CD4-positive, alpha-beta T cell treated with Interleukin-15 for 1 hour (primary cell): ENCODE measurements at regions not wholly inside any gene's neighbourhood (a gene's known extent, or its start where the extent isn't known, plus 50 kb on each side); places are given as distances from the start of the nearest gene placed in this dataset.
"Not testable (repeated sequence)": the region's sequence is repeated elsewhere in the genome, so short reads cannot be mapped to it uniquely, and the experiment has no call there.

ENCODE experiments used
- DNase-seq: peaks from one replicate; pipeline ENCODE4 v3.0.0-alpha.2; 2020

DNA sequence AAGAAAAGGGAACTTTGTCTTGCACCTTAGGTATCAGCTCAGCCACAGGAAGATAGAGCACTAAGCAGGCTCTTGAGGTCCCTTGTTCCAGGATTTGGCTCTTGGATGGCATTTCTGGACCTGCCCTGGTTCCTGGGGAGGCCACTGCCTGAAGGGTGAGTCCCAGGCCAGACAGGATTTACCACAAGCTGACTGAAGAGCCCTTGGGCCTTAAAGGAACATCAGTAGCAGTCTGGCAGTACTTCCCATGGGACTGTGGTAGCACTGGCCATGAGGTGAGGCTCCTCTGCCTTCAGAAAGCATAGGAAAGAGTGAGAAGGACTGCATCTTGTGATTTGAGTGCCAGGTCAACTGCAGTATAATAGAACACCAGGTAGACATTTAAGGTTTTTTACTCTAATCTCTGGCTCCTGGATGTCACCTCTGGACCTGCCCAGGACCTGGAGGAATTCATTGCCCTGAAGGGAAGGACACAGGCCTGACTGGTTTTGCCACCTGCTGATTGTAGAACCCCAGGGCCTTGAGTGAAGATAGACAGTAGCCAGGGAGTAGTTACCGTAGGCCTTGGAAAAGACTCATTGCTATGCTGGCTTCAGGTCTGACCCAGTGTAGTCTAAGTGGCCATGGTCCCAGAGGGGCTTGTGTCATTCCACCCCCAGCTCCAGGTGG is 154.4 kb upstream of the CREB1 start:
- DNase-seq: no peak

- DNase-seq: not testable (repeated sequence)
Observed at GRCh38 chr2:207378620-207379019, 151.1 kb upstream of the CREB1 start.

DNA sequence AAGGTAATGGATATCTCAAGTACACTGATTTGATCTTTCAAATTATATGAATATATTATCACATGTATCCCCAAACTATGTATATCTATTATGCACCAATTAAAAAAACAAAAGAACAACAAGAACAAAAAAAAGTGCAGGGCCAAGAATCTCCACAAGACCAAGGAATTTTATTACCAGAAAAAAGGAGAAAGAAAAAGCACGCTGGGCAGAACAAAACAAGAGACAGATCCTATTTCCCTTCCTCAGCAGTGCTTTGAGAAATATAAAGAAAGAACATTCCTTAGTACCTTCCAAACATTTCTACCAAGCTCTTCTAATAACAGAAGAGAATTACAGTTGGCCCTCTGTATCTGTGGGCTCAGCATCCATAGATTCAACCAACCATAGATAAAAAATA is 144.7 kb upstream of the CREB1 start:
- DNase-seq: no peak

GRCh38 chr2:207385903-207386302 is 143.9 kb upstream of the CREB1 start:
- no peak for DNase-seq

DNA sequence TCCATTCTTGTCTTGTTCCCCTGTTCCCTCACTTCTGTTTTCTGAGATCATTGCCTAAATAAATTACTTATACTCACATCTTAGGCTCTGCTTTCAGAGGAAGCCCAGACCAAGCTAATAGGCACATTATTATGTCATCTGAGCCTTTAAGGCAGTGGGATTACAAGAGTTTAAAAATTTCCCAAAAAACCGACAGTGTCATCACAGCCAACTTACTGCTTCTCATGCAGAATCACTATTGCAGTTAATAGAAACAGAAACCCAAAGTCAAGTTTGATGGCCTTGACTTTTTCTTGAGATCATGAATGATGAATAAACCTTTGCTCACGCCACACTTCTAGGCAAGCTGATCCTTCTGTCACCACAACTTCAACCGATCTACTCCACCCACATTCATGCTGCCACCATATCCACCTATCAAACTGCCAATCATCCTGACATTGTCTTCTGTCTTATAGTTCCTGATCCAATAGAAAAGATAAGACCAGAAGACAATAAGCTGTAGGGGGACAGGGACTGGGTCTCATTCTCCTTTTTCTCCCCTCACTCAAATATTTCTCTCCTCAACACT is 142.7 kb upstream of the CREB1 start:
- no peak for DNase-seq

DNA sequence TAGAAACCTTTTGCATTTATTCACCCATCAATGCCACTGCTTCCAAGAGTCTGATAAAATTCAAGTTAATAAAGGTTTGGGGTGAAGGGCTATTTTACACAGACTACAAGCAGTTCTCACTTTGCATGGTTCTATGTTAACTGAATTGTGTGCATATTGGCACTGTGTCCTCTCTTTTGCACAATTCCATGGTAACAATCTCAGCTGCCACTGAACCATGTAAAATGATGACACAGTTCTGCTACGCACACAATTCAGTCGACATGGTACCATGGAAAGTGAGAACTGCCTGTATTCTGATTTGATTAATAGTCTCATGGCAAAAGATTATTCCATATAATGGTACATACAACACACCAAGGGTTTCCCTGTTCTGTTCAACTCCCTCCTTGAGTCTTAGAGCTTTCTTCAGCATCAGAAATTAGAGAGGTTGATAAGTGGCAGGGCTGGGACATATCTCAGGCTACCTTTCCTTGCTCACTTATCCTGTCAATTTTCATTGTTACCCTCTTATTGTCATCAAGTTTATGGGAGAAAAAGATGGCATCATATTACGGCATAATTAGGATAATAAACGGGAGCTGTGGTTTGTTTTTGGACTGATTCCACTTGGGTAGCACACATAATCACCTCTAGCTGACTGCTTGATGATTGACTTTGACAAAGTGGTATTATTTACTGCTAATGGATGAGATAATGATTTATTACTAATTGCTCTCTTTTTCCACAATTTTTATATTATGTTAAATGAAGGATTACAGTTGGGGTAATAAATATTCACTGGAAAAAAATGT is 139.3 kb upstream of the CREB1 start:
- no peak for DNase-seq

- DNase-seq: no peak
Observed at GRCh38 chr2:207394203-207394781, 135.5 kb upstream of the CREB1 start.

DNA sequence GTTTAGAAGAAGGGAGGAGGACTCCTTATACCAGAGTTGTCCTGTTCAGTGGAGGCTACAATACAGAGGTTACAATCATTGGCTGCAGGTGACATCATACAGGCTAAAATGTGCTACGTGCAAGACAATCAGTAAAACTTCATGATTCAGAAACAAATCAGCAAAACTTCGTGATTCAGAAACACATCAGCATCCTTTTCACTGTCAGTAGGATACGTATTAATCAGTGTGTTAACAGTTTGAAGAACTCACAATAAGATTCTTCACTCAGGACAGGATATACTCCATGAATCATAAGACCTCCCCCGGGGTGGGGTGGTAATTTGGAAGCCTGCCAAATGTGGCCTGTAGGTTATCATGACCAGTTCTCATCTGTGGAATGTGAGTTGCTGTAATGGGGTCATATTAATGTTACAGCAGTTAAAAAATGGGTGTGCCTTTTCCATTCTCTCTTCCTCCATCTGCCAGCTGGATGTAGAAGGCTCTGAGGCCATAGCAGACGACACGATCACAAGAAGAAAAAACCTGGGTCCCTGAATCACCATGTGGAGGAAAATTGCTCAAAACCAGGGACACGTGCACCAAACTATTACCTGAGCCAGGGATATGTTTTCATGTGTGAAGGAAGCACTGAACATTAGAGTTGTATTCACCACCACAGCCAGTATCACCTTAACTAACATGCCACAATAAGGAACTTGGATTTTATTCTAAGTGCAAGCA is 134.8 kb upstream of the CREB1 start:
- no peak for DNase-seq

- no peak for DNase-seq
Observed at GRCh38 chr2:207395535-207396251, 134.1 kb upstream of the CREB1 start.

DNA sequence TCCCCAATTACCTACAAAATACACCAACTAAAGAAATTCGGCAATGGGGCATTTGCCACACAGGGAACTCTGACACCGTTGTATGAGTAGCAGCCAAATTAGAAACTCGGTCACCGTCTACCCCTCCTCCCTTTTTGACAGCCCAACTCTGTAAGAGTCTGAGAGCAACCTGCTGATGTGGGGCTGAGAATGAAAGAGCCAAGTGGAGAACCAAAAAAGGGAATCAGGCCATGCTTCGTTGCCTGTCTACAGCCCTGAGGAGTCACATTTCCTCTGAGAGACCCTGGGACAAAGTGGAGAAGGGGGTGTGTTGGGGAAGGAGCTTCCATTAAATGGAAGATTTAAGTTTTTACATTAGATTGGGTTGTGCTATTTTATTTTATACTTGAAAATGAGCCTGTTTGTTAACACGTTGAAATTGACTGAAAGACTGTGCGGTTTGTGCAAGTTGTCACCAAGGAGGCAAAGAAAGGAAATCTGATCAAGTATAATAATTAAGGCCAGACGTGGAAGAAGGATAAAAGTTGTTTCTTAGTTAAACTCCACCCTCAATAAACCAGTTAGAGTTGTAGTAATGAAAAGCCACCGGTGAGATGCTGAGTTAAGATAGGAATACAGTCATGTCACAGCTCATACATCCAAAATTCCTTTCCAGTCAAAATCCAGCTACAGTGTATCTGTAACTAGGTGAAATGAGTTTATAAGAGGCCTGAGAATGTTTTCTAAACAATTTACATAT is 131.7 kb upstream of the CREB1 start:
- no peak for DNase-seq

DNA sequence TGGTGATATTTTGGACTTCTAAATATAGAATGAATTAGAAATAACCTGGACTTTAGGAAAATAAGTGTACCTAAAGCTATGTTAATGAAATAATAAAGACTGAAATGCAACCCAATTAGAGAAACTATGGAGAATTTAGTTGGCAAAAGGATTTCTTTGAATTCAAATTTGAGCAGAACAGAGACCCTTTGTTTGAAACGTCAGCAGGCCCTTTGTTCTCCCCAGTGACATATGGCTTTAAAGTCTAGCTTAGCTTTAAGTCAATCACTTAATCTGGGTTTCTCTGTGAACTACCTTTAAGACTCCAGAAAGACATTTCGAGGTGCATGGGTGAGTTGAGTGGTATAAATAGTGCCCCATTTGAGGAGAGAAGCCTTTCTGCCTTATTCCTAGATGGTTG is 130.5 kb upstream of the CREB1 start:
- DNase-seq: no peak

GRCh38 chr2:207401338-207401737 is 128.4 kb upstream of the CREB1 start:
- no peak for DNase-seq

DNA sequence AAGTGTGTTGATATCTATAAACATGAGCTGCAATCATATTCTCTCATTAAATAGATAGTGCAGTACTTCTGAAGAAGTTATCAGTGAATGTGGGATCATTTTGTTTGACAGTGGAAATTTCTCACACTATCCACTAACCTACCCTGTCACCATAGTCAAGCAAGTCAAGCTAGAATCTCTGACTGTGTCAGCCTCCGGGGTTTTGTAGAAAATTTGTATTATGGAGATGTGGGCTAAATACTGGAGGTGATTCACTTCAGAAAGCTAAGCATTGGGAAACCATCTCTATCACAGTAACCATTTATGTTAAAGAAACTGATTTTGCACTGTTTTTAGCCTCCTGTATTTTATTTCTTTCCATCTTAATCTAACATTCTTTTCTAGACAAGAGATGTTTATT is 126.6 kb upstream of the CREB1 start:
- no peak for DNase-seq

DNA sequence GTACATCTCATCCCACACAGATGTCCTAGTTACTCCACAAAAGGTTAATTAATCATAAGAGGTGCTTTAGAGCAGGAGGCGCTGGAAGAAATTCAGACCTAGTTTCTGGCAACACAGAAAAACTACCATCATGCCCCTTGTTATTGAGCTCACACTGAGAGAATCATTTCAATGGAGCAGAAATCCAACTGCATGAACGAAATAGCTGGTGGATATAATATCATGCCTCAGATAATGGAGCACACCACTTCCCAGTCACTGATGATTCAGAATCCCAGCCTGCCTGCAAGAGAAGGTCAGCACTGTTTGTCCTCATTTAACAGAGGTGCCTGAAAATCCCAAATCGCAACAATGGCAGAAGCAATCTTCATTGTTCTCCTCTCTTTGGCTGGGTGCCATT is 125.8 kb upstream of the CREB1 start:
- no peak for DNase-seq

DNA sequence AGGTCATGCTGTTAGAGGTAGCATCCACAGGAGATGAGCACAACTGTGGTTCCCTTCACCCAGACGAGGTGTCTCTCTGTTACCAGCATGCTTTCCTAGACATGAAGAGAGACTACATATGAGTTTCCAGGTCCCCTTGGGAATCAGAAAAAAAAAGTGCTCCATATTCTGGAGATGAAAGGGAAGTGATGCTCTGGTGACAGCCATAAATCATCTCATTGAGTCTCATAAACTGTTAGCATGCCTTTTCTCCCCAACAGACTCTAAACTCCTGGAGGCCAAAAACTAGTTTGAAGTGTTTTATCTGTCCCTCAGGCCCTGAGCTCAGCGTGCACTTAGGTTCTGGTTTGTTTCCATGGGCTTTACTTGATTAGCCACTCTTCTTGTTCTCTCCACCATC is 124.6 kb upstream of the CREB1 start:
- DNase-seq: no peak

DNA sequence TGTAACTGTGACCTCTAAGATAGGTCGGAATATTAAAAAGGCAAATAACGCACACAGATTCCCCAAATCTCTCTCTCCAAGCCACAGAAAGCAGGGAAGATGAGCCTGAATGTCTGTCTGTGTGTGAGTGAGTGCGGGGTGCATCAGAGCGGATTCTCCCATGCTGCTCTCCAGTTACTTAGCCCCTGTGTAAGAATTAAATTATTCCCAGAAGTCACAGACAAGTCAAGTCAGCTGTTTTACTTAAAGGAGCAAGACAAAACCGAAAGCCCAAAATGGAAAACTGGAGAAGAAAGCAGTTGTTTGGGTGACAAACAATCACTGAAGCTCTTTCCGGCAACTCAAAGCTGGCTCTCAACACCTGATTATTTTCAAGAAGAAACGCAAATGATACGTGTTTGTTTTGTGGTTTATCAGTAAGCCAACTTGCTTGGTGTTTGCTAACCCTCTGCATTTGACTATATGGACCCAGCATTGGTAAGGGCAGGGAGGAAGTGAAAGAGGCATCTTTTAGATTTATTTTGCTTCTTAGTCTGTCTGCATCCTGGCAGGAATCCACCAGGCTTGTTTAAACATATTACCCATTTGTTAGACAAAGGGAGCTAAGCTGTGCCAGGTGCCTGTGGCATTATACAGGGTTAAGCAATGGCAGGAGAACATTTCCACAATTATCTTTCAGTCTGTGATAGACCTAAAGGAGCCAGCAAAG is 121.5 kb upstream of the CREB1 start:
- no peak for DNase-seq

GRCh38 chr2:207409517-207409916 is 120.2 kb upstream of the CREB1 start:
- no peak for DNase-seq

GRCh38 chr2:207412787-207413310 is 116.9 kb upstream of the CREB1 start:
- no peak for DNase-seq

DNA sequence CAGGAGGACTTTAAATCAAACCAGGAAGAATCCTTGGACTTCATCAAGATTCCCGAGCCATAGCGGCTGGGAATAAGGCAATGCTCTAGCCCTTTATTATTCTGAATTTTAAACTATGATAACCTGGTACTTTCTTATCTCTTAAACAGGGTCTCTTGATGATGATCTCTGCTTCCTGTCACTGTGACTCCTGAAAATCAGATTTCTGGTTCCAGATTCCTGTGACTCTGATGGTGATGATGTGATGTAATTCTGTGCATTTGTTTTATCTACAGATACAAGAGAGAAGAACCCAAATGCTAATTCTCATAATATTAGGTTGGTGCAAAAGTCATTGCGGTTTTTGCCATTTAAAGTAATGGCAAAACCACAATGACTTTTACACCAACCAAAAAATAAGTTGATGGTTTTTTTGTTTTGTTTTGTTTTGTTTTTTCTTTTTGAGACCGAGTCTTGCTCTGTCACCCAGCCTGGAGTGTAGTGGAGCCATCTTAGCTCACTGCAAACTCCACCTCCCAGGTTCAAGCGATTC is 116.3 kb upstream of the CREB1 start:
- DNase-seq: no peak

DNA sequence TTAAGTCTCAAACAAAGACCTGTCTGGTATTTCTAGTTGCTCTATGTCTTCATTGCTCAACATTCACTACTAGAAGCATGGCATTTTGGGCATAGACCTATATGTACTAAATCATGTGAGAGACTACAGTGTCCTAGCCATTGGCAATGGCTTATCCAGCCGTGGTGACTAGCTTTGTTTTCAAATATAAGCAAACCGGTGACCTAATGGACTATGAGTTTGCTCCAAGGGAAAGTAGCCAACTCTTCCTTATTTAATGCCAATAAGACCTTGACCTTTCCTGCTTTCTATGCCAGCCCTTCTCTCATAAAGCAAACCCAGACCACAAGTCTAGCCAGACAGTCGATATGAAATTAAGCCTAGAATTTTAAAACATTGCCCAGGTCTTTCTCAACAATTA is 113.7 kb upstream of the CREB1 start:
- no peak for DNase-seq

DNA sequence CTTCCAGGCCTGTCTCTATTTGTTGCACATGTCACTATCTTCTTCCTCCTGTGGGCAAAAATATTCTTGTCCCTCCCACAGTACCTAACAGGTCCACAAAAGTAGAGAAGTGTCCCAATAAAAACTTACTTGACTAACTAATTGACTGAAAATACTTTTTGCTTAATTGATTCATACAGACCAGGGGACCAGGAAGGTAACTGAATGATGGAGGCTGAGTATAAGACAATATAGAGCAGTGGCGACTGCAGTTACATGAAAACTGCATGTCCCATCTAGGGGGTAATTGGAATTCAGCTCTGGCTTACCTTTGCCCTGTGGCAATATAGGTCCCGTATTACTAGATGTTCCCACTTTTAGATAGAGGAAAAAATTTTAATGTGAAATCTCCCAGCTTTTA is 112.9 kb upstream of the CREB1 start:
- no peak for DNase-seq
